B cell (primary cell): ENCODE measurements at regions not wholly inside any gene's neighbourhood (a gene's known extent, or its start where the extent isn't known, plus 50 kb on each side); places are given as distances from the start of the nearest gene placed in this dataset.

ENCODE experiments used
- ATAC-seq: fragments of 200-7000 bp; cut with Tn5 transposase; one replicate; pipeline ENCODE4 v1.10.0; 2021; ENCODE audit warnings: low read depth, mild to moderate bottlenecking, moderate number of reproducible peaks, moderate library complexity
- CTCF ChIA-PET: fragments of 350-600 bp; sonication (Branson Sonifier 250); formaldehyde crosslinking; loops from one replicate; lab custom pipeline; 2021; ENCODE audit warnings: antibody characterized with exemption, inconsistent platforms; lab: Charles Lee
- POLR2A ChIA-PET: fragments of 350-600 bp; sonication (Branson Sonifier 250); formaldehyde crosslinking; loops from one replicate; lab custom pipeline; 2021; ENCODE audit warnings: antibody characterized with exemption; lab: Charles Lee
- DNase-seq: peaks from one replicate; pipeline ENCODE4 v3.0.0; 2013
- H2AFZ ChIP-seq: 2 replicates; pipeline ENCODE4 v1.6.1; 2012; ENCODE audit warnings: mild to moderate bottlenecking, low read depth, low read length; ENCODE audit not compliant: insufficient read depth, poor library complexity, severe bottlenecking
- H3K27ac ChIP-seq, 2 donors: 1 replicate in 1 of 2; 2 replicates in 1 of 2; pipeline ENCODE4 v1.5.1; 2012 to 2013; ENCODE audit warnings: low read length in 2 of 2, mild to moderate bottlenecking in 2 of 2, moderate library complexity in 1 of 2
- H3K27me3 ChIP-seq, 4 experiments: fragments of 200-600 bp in 1 of 4; sonication (generic) in 1 of 4; replicated peaks in 1 of 4; 1 replicate in 2 of 4; 2 replicates in 2 of 4; pipeline versions ENCODE4 v1.6.1 to v1.7.0; 2013 to 2016; ENCODE audit warnings: low read length in 3 of 4, mild to moderate bottlenecking in 2 of 4, mixed read lengths in 1 of 4, moderate library complexity in 1 of 4; ENCODE audit not compliant: insufficient read depth in 4 of 4, control insufficient read depth in 3 of 4; ENCODE audit errors: control extremely low read depth in 1 of 4
- H3K36me3 ChIP-seq, 2 experiments: replicated peaks in 1 of 2; 1 replicate in 1 of 2; 2 replicates in 1 of 2; pipeline versions ENCODE4 v1.6.1 to v1.7.1; 2013; ENCODE audit warnings: low read length in 1 of 2; ENCODE audit not compliant: insufficient read depth in 2 of 2, control insufficient read depth in 1 of 2; ENCODE audit errors: control extremely low read depth in 1 of 2, extremely low read depth in 1 of 2
- H3K4me1 ChIP-seq, 2 donors: fragments of 200-600 bp in 1 of 2; sonication (generic) in 1 of 2; 1 replicate in 1 of 2; 2 replicates in 1 of 2; pipeline versions ENCODE4 v1.5.1 to v1.6.1; 2013 to 2017; ENCODE audit warnings: low read length in 2 of 2; ENCODE audit not compliant: control insufficient read depth in 2 of 2, insufficient read depth in 2 of 2
- H3K4me2 ChIP-seq: replicated peaks from 2 replicates; pipeline ENCODE3; 2012; ENCODE audit warnings: mild to moderate bottlenecking, low read depth, low read length; ENCODE audit not compliant: poor library complexity, severe bottlenecking
- H3K4me3 ChIP-seq, 5 experiments: fragments of 200-600 bp in 1 of 5; sonication (generic) in 1 of 5; 1 replicate in 3 of 5; 2 replicates in 2 of 5; pipeline versions ENCODE4 v1.5.1 to v1.7.0; 2011 to 2016; ENCODE audit warnings: low read length in 4 of 5, mild to moderate bottlenecking in 4 of 5, low read depth in 2 of 5, control low read depth in 1 of 5, moderate library complexity in 1 of 5; ENCODE audit not compliant: insufficient read depth in 1 of 5; ENCODE audit errors: control extremely low read depth in 1 of 5, extremely low read depth in 1 of 5
- H3K79me2 ChIP-seq: fragments of 200-600 bp; sonication (generic); one replicate; pipeline ENCODE4 v1.6.0; 2016; ENCODE audit warnings: low read length; ENCODE audit not compliant: control insufficient read depth, insufficient read depth
- H3K9ac ChIP-seq: fragments of 200-600 bp; sonication (generic); 2 replicates; pipeline ENCODE4 v1.6.1; 2017; ENCODE audit warnings: mild to moderate bottlenecking, low read length, moderate library complexity
- H3K9me3 ChIP-seq, 3 donors: one replicate each; pipeline versions ENCODE4 v1.6.1 to v1.7.1; 2013; ENCODE audit warnings: low read length in 2 of 3; ENCODE audit not compliant: control insufficient read depth in 2 of 3, insufficient read depth in 1 of 3; ENCODE audit errors: control extremely low read depth in 1 of 3
- H4K20me1 ChIP-seq: 2 replicates; pipeline ENCODE4 v1.6.0; 2012; ENCODE audit warnings: mild to moderate bottlenecking, low read length; ENCODE audit not compliant: insufficient read depth, control insufficient read depth, poor library complexity, severe bottlenecking
- H3K27ac Mint-ChIP-seq: one replicate; pipeline ENCODE4 v1.8.0; 2021; ENCODE audit warnings: mixed read lengths
- H3K27me3 Mint-ChIP-seq: one replicate; pipeline ENCODE4 v1.8.0; 2021; ENCODE audit warnings: mixed read lengths
- H3K4me1 Mint-ChIP-seq: one replicate; pipeline ENCODE4 v1.8.0; 2021; ENCODE audit warnings: mixed read lengths
- H3K4me3 Mint-ChIP-seq: one replicate; pipeline ENCODE4 v1.8.0; 2021; ENCODE audit warnings: mixed read lengths
- H3K9me3 Mint-ChIP-seq: one replicate; pipeline ENCODE4 v1.8.0; 2022; ENCODE audit warnings: mixed read lengths; ENCODE audit not compliant: insufficient read depth
- CTCF ChIP-seq: fragments of 200-600 bp; IDR thresholded peaks from one replicate; pipeline ENCODE4 v1.8.0; 2022; ENCODE audit warnings: antibody characterized with exemption, mild to moderate bottlenecking
- EZH2 ChIP-seq: IDR thresholded peaks from 2 replicates; pipeline ENCODE4 v1.6.1; 2012; ENCODE audit warnings: borderline replicate concordance, low read depth, mild to moderate bottlenecking, moderate library complexity, low read length; ENCODE audit not compliant: insufficient read depth, poor library complexity, severe bottlenecking
- WGBS: methylation state at CpG from one replicate; pipeline ENCODE4 v1.1.5; 2013; ENCODE audit warnings: missing lambda C conversion rate; ENCODE audit not compliant: insufficient coverage; 5-methylcytosine and 5-hydroxymethylcytosine counted together
- intact Hi-C: fragments of 100-400 bp; cut with micrococcal nuclease; formaldehyde crosslinking; loops from one replicate; pipeline ENCODE4 v1.10.0; 2022

GRCh38 chr7:28258240-28258639 is 77.6 kb upstream of the JAZF1 start:
- no peaks in the 10 kb centered on the region for H3K9me3 Mint-ChIP-seq
- Histone ChIP-seq H2AFZ (no peak overlapping the region), H3K4me3 (no peak overlapping the region), H4K20me1 (no peaks in the 10 kb centered on the region), H3K27ac (no peak overlapping the region), H3K9me3 (peaks cover 0 to 2% (median 0%) of the 10 kb centered on the region in 3 donors), H3K4me2 (no peak overlapping the region), H3K79me2 (no peaks in the 10 kb centered on the region), H3K9ac (no peak overlapping the region), H3K27me3 (no peaks in the 10 kb centered on the region), H3K4me1 (no peaks in the 10 kb centered on the region), H3K36me3 (no peaks in the 10 kb centered on the region)
- no peak overlapping the region for H3K4me3 Mint-ChIP-seq
- no CpG with 5 or more reads among the region's 1 CpG for WGBS
- no peaks in the 10 kb centered on the region for H3K4me1 Mint-ChIP-seq
- TF ChIP-seq CTCF, result no peak
- no peak for TF ChIP-seq EZH2
- DNase-seq, result no peak
- ChIA-PET POLR2A (no interaction called here), CTCF (no interaction called here)
- no peak overlapping the region for H3K27ac Mint-ChIP-seq
- peaks cover 6% of the 10 kb centered on the region for H3K27me3 Mint-ChIP-seq
- ATAC-seq, result no peak
- intact Hi-C loops, result no loop called here

DNA sequence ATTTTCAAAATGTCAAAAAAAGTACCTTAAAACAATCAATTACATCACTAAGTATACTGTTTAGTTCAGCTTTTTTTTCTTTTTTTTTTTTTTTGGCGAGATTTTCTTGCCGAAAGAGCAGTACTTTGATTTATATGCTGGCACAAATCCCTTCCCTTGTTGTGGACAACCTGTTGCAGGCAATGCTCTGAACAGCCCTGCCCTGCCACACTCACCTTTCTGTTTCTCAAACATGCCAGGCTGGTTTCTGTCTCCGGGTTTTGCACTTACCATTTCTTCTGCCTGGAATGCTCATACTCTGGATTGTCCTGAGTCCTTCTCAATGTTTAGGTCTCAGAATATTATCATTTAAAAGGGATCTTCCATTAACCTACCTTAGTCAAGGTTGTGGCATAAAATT is 80.4 kb upstream of the JAZF1 start:
- no peak overlapping the region for H3K9ac ChIP-seq
- no peak for ATAC-seq
- H3K79me2 ChIP-seq, result no peaks in the 10 kb centered on the region
- no peaks in the 10 kb centered on the region for H4K20me1 ChIP-seq
- intact Hi-C loops, result no loop called here
- no peak overlapping the region for H3K4me3 ChIP-seq
- H3K4me3 Mint-ChIP-seq, result no peak overlapping the region
- WGBS, result 50% methylated on average over 2 of the region's 3 CpGs
- POLR2A ChIA-PET, result no interaction called here
- no peak overlapping the region for H3K27ac Mint-ChIP-seq
- no peaks in the 10 kb centered on the region for H3K36me3 ChIP-seq
- no peaks in the 10 kb centered on the region for H3K9me3 ChIP-seq
- no peak for DNase-seq
- no peaks in the 10 kb centered on the region for H3K4me1 Mint-ChIP-seq
- no peak overlapping the region for H2AFZ ChIP-seq
- peaks cover 6% of the 10 kb centered on the region for H3K27me3 Mint-ChIP-seq
- H3K27me3 ChIP-seq, result peaks cover 0 to 4% (median 0%) of the 10 kb centered on the region in 4 experiments
- H3K4me2 ChIP-seq, result no peak overlapping the region
- no peak overlapping the region for H3K27ac ChIP-seq
- TF ChIP-seq EZH2 (no peak), CTCF (no peak)
- CTCF ChIA-PET, result no interaction called here
- no peaks in the 10 kb centered on the region for H3K9me3 Mint-ChIP-seq
- H3K4me1 ChIP-seq, result no peaks in the 10 kb centered on the region
